HepG2 (cell line): ENCODE measurements at regions not wholly inside any gene's neighbourhood (a gene's known extent, or its start where the extent isn't known, plus 50 kb on each side); places are given as distances from the start of the nearest gene placed in this dataset.

Experiments used
- ATAC-seq: fragments of 200-7000 bp; cut with Tn5 transposase; 3 replicates; pipeline ENCODE4 v1.9.1; 2020; ENCODE audit warnings: mild to moderate bottlenecking, moderate library complexity
- BruUV-seq: library from RNA; stranded (reverse); fragments of 400-500 nt; replicated peaks from 2 replicates; lab custom pipeline; 2021; lab: Mats Ljungman, UMichigan
- CTCF ChIA-PET: fragments of 300-600 bp; formaldehyde crosslinking; extraction: SDS; loops from one replicate; lab custom pipeline; 2021; ENCODE audit warnings: low total read pairs, inconsistent platforms, low intra/inter-chr PET ratio; lab: Yijun Ruan, JAX
- POLR2A ChIA-PET: fragments of 350-600 bp; sonication (Branson Sonifier 250); formaldehyde crosslinking; loops from one replicate; lab custom pipeline; 2020; ENCODE audit warnings: antibody characterized with exemption, inconsistent platforms; lab: Yijun Ruan, JAX
- DNase-seq: peaks from one replicate; pipeline ENCODE4 v3.0.0-alpha.2; 2015; ENCODE audit warnings: low spot score
- FAIRE-seq: peaks from 3 replicates; lab custom pipeline; 2011; peaks lifted over from hg19 to GRCh38; lab: Jason Lieb, UNC
- H2AFZ ChIP-seq: one replicate; pipeline ENCODE4 v1.6.1; 2011; ENCODE audit warnings: low read length, inconsistent platforms
- H3K27ac ChIP-seq: fragments of 300-600 bp; 3 replicates; pipeline ENCODE4 v1.8.0; 2011; ENCODE audit warnings: mixed run types, mild to moderate bottlenecking, mixed read lengths, low read length, inconsistent platforms; ENCODE audit not compliant: insufficient read depth; ENCODE audit errors: extremely low read length
- H3K27me3 ChIP-seq, 2 experiments: fragments of 200-600 bp in 1 of 2; 2 replicates in 1 of 2; 3 replicates in 1 of 2; pipeline versions ENCODE4 v1.6.0 to v1.8.0; 2011; ENCODE audit warnings: low read length in 2 of 2, mild to moderate bottlenecking in 2 of 2, moderate library complexity in 2 of 2, inconsistent platforms in 1 of 2; ENCODE audit not compliant: insufficient read depth in 2 of 2, control insufficient read depth in 1 of 2
- H3K36me3 ChIP-seq, 2 experiments: fragments of 200-600 bp in 1 of 2; replicated peaks in 1 of 2; 2 replicates in 1 of 2; 3 replicates in 1 of 2; pipeline versions ENCODE4 v1.5.1 to v1.8.0; 2011; ENCODE audit warnings: low read length in 2 of 2, inconsistent platforms in 1 of 2; ENCODE audit not compliant: insufficient read depth in 2 of 2, control insufficient read depth in 1 of 2
- H3K4me1 ChIP-seq: 2 replicates; pipeline ENCODE4 v1.5.1; 2012; ENCODE audit warnings: low read length, inconsistent platforms; ENCODE audit not compliant: insufficient read depth
- H3K4me2 ChIP-seq: 2 replicates; pipeline ENCODE4 v1.6.0; 2011; ENCODE audit warnings: low read depth, low read length, inconsistent platforms
- H3K4me3 ChIP-seq, 3 experiments: fragments of 200-600 bp in 1 of 3; sonication (generic), shearing (Covaris generic) in 1 of 3; replicated peaks in 1 of 3; 2 replicates each; pipeline ENCODE4 v1.5.1; 2011 to 2016; ENCODE audit warnings: low read length in 3 of 3, inconsistent platforms in 2 of 3, low read depth in 2 of 3, mild to moderate bottlenecking in 2 of 3, control low read depth in 1 of 3, mixed read lengths in 1 of 3; ENCODE audit not compliant: insufficient read depth in 1 of 3
- H3K79me2 ChIP-seq: one replicate; pipeline ENCODE4 v1.6.1; 2011; ENCODE audit warnings: low read length, inconsistent platforms; ENCODE audit not compliant: insufficient read depth
- H3K9ac ChIP-seq: 2 replicates; pipeline ENCODE4 v1.6.0; 2011; ENCODE audit warnings: mild to moderate bottlenecking, low read depth, low read length, inconsistent platforms; ENCODE audit not compliant: insufficient read depth
- H3K9me3 ChIP-seq: 2 replicates; pipeline ENCODE4 v1.5.1; 2012; ENCODE audit warnings: mild to moderate bottlenecking, low read length
- H4K20me1 ChIP-seq: 2 replicates; pipeline ENCODE4 v1.6.0; 2011; ENCODE audit warnings: inconsistent platforms, mild to moderate bottlenecking, low read length, moderate library complexity; ENCODE audit not compliant: insufficient read depth
- FIP1L1 ChIP-seq: fragments of 200-400 bp; formaldehyde crosslinking; IDR thresholded peaks from 2 replicates; pipeline ENCODE4 v1.6.1; 2018; ENCODE audit warnings: low read depth, mild to moderate bottlenecking, low read length, moderate library complexity, borderline replicate concordance; ENCODE audit not compliant: insufficient read depth
- HNRNPL ChIP-seq: fragments of 200-400 bp; formaldehyde crosslinking; IDR thresholded peaks from 2 replicates; pipeline ENCODE4 v1.6.1; 2017; ENCODE audit warnings: mild to moderate bottlenecking, low read depth, low read length
- HOXD1 ChIP-seq: sonication (generic); formaldehyde crosslinking; IDR thresholded peaks from 2 replicates; pipeline ENCODE4 v1.5.0; 2020; ENCODE audit warnings: missing genetic modification reagents
- NCOA1 ChIP-seq: sonication (generic); formaldehyde crosslinking; IDR thresholded peaks from 2 replicates; pipeline ENCODE4 v1.9.0; 2021; ENCODE audit warnings: missing genetic modification reagents
- NFYB ChIP-seq: sonication (generic); formaldehyde crosslinking; IDR thresholded peaks from 2 replicates; pipeline ENCODE4 v1.4.0; 2020; ENCODE audit warnings: missing genetic modification reagents
- RBFOX2 ChIP-seq: fragments of 200-400 bp; formaldehyde crosslinking; IDR thresholded peaks from 2 replicates; pipeline ENCODE4 v1.6.1; 2017; ENCODE audit warnings: low read depth, mild to moderate bottlenecking, low read length
- ZBTB7B ChIP-seq: sonication (generic); formaldehyde crosslinking; IDR thresholded peaks from 2 replicates; pipeline ENCODE4 v1.4.0; 2020; ENCODE audit warnings: missing genetic modification reagents
- ZC3H13 ChIP-seq: sonication (generic); formaldehyde crosslinking; IDR thresholded peaks from 2 replicates; pipeline ENCODE4 v1.8.1; 2023; ENCODE audit warnings: mild to moderate bottlenecking, missing genetic modification reagents, moderate library complexity
- ZNF510 ChIP-seq: sonication (generic); formaldehyde crosslinking; IDR thresholded peaks from 2 replicates; pipeline ENCODE4 v1.4.0; 2020; ENCODE audit warnings: low read depth, mild to moderate bottlenecking, missing genetic modification reagents
- ZNF672 ChIP-seq: sonication (generic); formaldehyde crosslinking; IDR thresholded peaks from 2 replicates; pipeline ENCODE4 v1.8.1; 2022; ENCODE audit warnings: missing genetic modification reagents
- ZNF737 ChIP-seq: sonication (generic); formaldehyde crosslinking; IDR thresholded peaks from 2 replicates; pipeline ENCODE4 v1.5.0; 2020; ENCODE audit warnings: missing genetic modification reagents, mild to moderate bottlenecking, borderline replicate concordance
- ZSCAN22 ChIP-seq: sonication (generic); formaldehyde crosslinking; IDR thresholded peaks from 2 replicates; pipeline ENCODE4 v1.4.0; 2020; ENCODE audit warnings: mild to moderate bottlenecking, missing genetic modification reagents
- WGBS: methylation state at CpG from one replicate; pipeline ENCODE4 v1.1.6; 2017; ENCODE audit warnings: low lambda C conversion rate; 5-methylcytosine and 5-hydroxymethylcytosine counted together
- in situ Hi-C: cut with HindIII; loops from 2 replicates; pipeline ENCODE4 v1.10.0; 2017; ENCODE audit warnings: low pct_unique_long_range_greater_than_20kb; ENCODE audit not compliant: extremely low pct_ligation_motif_present
- intact Hi-C: fragments of 100-400 bp; cut with micrococcal nuclease; formaldehyde crosslinking; loops from one replicate; pipeline ENCODE4 v1.10.0; 2022; ENCODE audit not compliant: unreplicated experiment
- TF ChIP-seq, protein P1 (sequence below): sonication (generic); formaldehyde crosslinking; IDR thresholded peaks from 2 replicates; pipeline ENCODE4 v1.4.0; 2020; ENCODE audit warnings: missing genetic modification reagents
- TF ChIP-seq, protein P2 (sequence below): IDR thresholded peaks from 2 replicates; pipeline ENCODE4 v1.6.1; 2016

DNA sequence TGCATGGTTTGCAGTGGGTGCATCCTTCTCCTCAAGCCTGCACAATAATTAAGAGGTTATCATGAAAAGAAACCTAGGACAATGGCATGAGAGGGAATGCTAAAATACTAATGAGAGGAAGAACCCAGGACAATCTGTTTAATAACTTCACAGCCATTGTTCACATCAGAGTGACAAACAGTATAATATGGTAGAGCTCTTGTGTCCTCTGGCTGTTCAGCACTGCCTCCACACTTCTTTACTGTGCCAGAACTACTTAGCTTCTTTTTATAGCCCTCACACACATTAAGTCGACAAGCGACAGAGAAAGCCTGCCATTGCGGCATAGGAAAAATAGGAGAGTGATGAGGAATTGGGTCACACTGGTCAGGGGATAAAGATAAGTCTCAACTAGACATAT lies 65.0 kb upstream of the MEIS2 start:
- POLR2A ChIA-PET: no interaction called here
- Histone ChIP-seq H3K27me3 (no peaks in the 10 kb centered on the region), H3K4me2 (no peak overlapping the region), H2AFZ (no peak overlapping the region), H3K27ac (no peak overlapping the region), H3K9me3 (no peaks in the 10 kb centered on the region), H4K20me1 (no peaks in the 10 kb centered on the region), H3K4me3 (no peak overlapping the region), H3K9ac (no peak overlapping the region), H3K79me2 (no peaks in the 10 kb centered on the region), H3K36me3 (no peaks in the 10 kb centered on the region), H3K4me1 (no peaks in the 10 kb centered on the region)
- no TSS peak for BruUV-seq
- DNase-seq: no peak
- intact Hi-C loops (no loop called here), in situ Hi-C loops (no loop called here)
- 64% methylated on average over 3 of the region's 3 CpGs for WGBS
- CTCF ChIA-PET: no interaction called here
- FAIRE-seq: no peak
- ATAC-seq: no peak
- TF ChIP-seq NCOA1: no peak
- TF ChIP-seq ZNF672 (CRISPR knock-in tag): no peak
- TF ChIP-seq ZBTB7B (CRISPR knock-in tag): no peak
- TF ChIP-seq, protein P1, sequence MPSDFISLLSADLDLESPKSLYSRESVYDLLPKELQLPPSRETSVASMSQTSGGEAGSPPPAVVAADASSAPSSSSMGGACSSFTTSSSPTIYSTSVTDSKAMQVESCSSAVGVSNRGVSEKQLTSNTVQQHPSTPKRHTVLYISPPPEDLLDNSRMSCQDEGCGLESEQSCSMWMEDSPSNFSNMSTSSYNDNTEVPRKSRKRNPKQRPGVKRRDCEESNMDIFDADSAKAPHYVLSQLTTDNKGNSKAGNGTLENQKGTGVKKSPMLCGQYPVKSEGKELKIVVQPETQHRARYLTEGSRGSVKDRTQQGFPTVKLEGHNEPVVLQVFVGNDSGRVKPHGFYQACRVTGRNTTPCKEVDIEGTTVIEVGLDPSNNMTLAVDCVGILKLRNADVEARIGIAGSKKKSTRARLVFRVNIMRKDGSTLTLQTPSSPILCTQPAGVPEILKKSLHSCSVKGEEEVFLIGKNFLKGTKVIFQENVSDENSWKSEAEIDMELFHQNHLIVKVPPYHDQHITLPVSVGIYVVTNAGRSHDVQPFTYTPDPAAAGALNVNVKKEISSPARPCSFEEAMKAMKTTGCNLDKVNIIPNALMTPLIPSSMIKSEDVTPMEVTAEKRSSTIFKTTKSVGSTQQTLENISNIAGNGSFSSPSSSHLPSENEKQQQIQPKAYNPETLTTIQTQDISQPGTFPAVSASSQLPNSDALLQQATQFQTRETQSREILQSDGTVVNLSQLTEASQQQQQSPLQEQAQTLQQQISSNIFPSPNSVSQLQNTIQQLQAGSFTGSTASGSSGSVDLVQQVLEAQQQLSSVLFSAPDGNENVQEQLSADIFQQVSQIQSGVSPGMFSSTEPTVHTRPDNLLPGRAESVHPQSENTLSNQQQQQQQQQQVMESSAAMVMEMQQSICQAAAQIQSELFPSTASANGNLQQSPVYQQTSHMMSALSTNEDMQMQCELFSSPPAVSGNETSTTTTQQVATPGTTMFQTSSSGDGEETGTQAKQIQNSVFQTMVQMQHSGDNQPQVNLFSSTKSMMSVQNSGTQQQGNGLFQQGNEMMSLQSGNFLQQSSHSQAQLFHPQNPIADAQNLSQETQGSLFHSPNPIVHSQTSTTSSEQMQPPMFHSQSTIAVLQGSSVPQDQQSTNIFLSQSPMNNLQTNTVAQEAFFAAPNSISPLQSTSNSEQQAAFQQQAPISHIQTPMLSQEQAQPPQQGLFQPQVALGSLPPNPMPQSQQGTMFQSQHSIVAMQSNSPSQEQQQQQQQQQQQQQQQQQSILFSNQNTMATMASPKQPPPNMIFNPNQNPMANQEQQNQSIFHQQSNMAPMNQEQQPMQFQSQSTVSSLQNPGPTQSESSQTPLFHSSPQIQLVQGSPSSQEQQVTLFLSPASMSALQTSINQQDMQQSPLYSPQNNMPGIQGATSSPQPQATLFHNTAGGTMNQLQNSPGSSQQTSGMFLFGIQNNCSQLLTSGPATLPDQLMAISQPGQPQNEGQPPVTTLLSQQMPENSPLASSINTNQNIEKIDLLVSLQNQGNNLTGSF: no peak
- no peak for TF ChIP-seq NFYB
- no peak for TF ChIP-seq ZC3H13 (CRISPR knock-in tag)
- no peak for TF ChIP-seq ZNF737
- no peak for TF ChIP-seq HOXD1 (CRISPR knock-in tag)
- TF ChIP-seq, protein P2, sequence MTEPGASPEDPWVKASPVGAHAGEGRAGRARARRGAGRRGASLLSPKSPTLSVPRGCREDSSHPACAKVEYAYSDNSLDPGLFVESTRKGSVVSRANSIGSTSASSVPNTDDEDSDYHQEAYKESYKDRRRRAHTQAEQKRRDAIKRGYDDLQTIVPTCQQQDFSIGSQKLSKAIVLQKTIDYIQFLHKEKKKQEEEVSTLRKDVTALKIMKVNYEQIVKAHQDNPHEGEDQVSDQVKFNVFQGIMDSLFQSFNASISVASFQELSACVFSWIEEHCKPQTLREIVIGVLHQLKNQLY (CRISPR knock-in tag): no peak
- no peak for TF ChIP-seq ZNF510 (CRISPR knock-in tag)
- no peak for TF ChIP-seq FIP1L1
- TF ChIP-seq RBFOX2: no peak
- no peak for TF ChIP-seq HNRNPL
- no peak for TF ChIP-seq ZSCAN22 (CRISPR knock-in tag)
